Testis (tissue), 2 donors: ENCODE measurements at regions not wholly inside any gene's neighbourhood (a gene's known extent, or its start where the extent isn't known, plus 50 kb on each side); places are given as distances from the start of the nearest gene placed in this dataset.

Experiments used
- DNase-seq: peaks from one replicate; pipeline ENCODE4 v3.0.0-alpha.2; 2019
- H3K27ac ChIP-seq, 2 donors: fragments of 200-600 bp; sonication (generic); one replicate each; pipeline ENCODE4 v1.5.1; 2019
- H3K27me3 ChIP-seq: fragments of 200-600 bp; sonication (generic); one replicate; pipeline ENCODE4 v1.5.1; 2019
- H3K36me3 ChIP-seq: fragments of 200-600 bp; sonication (generic); one replicate; pipeline ENCODE4 v1.5.1; 2017; ENCODE audit warnings: low read depth; ENCODE audit errors: missing control alignments
- H3K4me1 ChIP-seq: fragments of 200-600 bp; sonication (generic); one replicate; pipeline ENCODE4 v1.5.1; 2019
- H3K4me3 ChIP-seq, 2 donors: fragments of 200-600 bp; sonication (generic); one replicate each; pipeline ENCODE4 v1.5.1; 2017 to 2019
- H3K9me3 ChIP-seq: fragments of 200-600 bp; sonication (generic); one replicate; pipeline ENCODE4 v1.5.1; 2017
- POLR2A ChIP-seq: fragments of 450-650 bp; IDR thresholded peaks from one replicate; pipeline ENCODE4 v1.6.1; 2017; ENCODE audit warnings: antibody characterized with exemption, mild to moderate bottlenecking, moderate library complexity
- WGBS, 2 donors: methylation state at CpG; one replicate each; pipeline ENCODE4 v1.1.5; 2018; 5-methylcytosine and 5-hydroxymethylcytosine counted together
- intact Hi-C: fragments of 100-400 bp; cut with DNase I; formaldehyde crosslinking; loops from one replicate; pipeline ENCODE4 v1.15.1; 2023; ENCODE audit warnings: low total_unique reads
- TF ChIP-seq, protein P1 (sequence below), 3 experiments: fragments of 450-650 bp in 2 of 3; fragments of 200-600 bp in 1 of 3; sonication (generic) in 1 of 3; IDR thresholded peaks; one replicate each; pipeline ENCODE4 v1.5.1; 2016 to 2019; ENCODE audit warnings: antibody characterized with exemption in 3 of 3, mild to moderate bottlenecking in 2 of 3, moderate library complexity in 1 of 3

- no peaks in the 10 kb centered on the region for H3K4me1 ChIP-seq
- no peaks in the 10 kb centered on the region for H3K27me3 ChIP-seq
- no peak for TF ChIP-seq POLR2A
- intact Hi-C loops = no loop called here
- H3K4me3 ChIP-seq = no peak overlapping the region
- 84 to 91% methylated on average over 4 of the region's 4 CpGs for WGBS, 2 donors
- no peak for DNase-seq
- H3K27ac ChIP-seq = no peak overlapping the region
- no peaks in the 10 kb centered on the region for H3K9me3 ChIP-seq
- no peaks in the 10 kb centered on the region for H3K36me3 ChIP-seq
These were observed 92.3 kb downstream of the GYPC start for GRCh38 chr2:126748188-126748760.

- Histone ChIP-seq H3K36me3 (no peaks in the 10 kb centered on the region), H3K4me3 (no peak overlapping the region), H3K4me1 (no peaks in the 10 kb centered on the region), H3K27ac (no peak overlapping the region), H3K27me3 (no peaks in the 10 kb centered on the region), H3K9me3 (no peaks in the 10 kb centered on the region)
- TF ChIP-seq, protein P1, sequence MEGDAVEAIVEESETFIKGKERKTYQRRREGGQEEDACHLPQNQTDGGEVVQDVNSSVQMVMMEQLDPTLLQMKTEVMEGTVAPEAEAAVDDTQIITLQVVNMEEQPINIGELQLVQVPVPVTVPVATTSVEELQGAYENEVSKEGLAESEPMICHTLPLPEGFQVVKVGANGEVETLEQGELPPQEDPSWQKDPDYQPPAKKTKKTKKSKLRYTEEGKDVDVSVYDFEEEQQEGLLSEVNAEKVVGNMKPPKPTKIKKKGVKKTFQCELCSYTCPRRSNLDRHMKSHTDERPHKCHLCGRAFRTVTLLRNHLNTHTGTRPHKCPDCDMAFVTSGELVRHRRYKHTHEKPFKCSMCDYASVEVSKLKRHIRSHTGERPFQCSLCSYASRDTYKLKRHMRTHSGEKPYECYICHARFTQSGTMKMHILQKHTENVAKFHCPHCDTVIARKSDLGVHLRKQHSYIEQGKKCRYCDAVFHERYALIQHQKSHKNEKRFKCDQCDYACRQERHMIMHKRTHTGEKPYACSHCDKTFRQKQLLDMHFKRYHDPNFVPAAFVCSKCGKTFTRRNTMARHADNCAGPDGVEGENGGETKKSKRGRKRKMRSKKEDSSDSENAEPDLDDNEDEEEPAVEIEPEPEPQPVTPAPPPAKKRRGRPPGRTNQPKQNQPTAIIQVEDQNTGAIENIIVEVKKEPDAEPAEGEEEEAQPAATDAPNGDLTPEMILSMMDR (IDR thresholded peaks at IDR 0.05) = no peak
- no peak for TF ChIP-seq POLR2A
- intact Hi-C loops = no loop called here
- WGBS, 2 donors = 82 to 86% methylated on average over 9 of the region's 9 CpGs
- no peak for DNase-seq
These were observed 93.1 kb downstream of the GYPC start for GRCh38 chr2:126748929-126749518.

GRCh38 chr2:126749537-126749936 lies 93.6 kb downstream of the GYPC start:
- Histone ChIP-seq H3K4me3 (no peak overlapping the region), H3K4me1 (no peaks in the 10 kb centered on the region), H3K27me3 (no peaks in the 10 kb centered on the region), H3K27ac (no peak overlapping the region), H3K9me3 (no peaks in the 10 kb centered on the region), H3K36me3 (no peaks in the 10 kb centered on the region)
- 82 to 87% methylated on average over 1 of the region's 1 CpG for WGBS, 2 donors
- no peak for DNase-seq
- intact Hi-C loops = no loop called here
- no peak for TF ChIP-seq POLR2A
- TF ChIP-seq, protein P1 (IDR thresholded peaks at IDR 0.05) = no peak

DNA sequence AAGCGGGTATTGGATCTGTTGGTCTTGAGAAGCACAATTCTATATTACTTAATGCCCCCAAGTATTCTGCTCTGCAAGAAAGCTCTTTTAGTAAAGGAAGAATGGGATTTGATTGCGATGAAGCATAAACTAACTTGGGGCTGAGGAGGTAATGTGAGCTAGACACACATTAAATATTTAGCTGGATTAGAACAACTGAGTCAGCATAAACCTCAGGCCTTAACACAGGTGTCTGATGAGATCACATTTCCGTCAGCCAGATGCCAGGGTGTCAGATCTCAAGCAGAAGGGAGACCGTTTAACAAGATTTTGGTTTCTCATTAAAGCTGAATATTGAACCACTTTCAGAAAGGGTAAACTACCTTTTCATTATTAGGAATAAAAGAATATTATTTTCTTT lies 94.5 kb downstream of the GYPC start:
- Histone ChIP-seq H3K27me3 (no peaks in the 10 kb centered on the region), H3K4me3 (no peak overlapping the region), H3K27ac (no peak overlapping the region), H3K9me3 (no peaks in the 10 kb centered on the region), H3K36me3 (no peaks in the 10 kb centered on the region), H3K4me1 (no peaks in the 10 kb centered on the region)
- no peak for TF ChIP-seq POLR2A
- TF ChIP-seq, protein P1 (IDR thresholded peaks at IDR 0.05) = no peak
- no peak for DNase-seq
- WGBS, 2 donors = 93% methylated on average over 4 of the region's 4 CpGs
- intact Hi-C loops = no loop called here

GRCh38 chr2:126751477-126751876 lies 95.5 kb downstream of the GYPC start:
- H3K27ac ChIP-seq = no peak overlapping the region
- no peak for TF ChIP-seq POLR2A
- TF ChIP-seq, protein P1 (IDR thresholded peaks at IDR 0.05) = no peak
- intact Hi-C loops = no loop called here
- no peak overlapping the region for H3K4me3 ChIP-seq
- DNase-seq = no peak
- no peaks in the 10 kb centered on the region for H3K27me3 ChIP-seq
- no peaks in the 10 kb centered on the region for H3K36me3 ChIP-seq
- H3K9me3 ChIP-seq = no peaks in the 10 kb centered on the region
- H3K4me1 ChIP-seq = no peaks in the 10 kb centered on the region
- 84 to 85% methylated on average over 3 to 4 of the region's 4 CpGs for WGBS, 2 donors
